WTC11 (cell line): ENCODE measurements at regions not wholly inside any gene's neighbourhood (a gene's known extent, or its start where the extent isn't known, plus 50 kb on each side); places are given as distances from the start of the nearest gene placed in this dataset.

Experiments
- ATAC-seq: fragments of 200-7000 bp; cut with Tn5 transposase; 2 replicates; pipeline ENCODE4 v1.10.0; 2021; ENCODE audit warnings: mild to moderate bottlenecking, moderate library complexity
- CTCF ChIA-PET: fragments of 300-600 bp; sonication (Branson Sonifier 250); formaldehyde crosslinking; loops from one replicate; lab custom pipeline; 2021; ENCODE audit warnings: antibody characterized with exemption; lab: Charles Lee
- POLR2A ChIA-PET: fragments of 350-600 bp; sonication (Branson Sonifier 250); formaldehyde crosslinking; loops from one replicate; lab custom pipeline; 2021; ENCODE audit warnings: antibody characterized with exemption; lab: Charles Lee
- DNase-seq: peaks from one replicate; pipeline ENCODE4 v3.0.0; 2021; ENCODE audit warnings: low spot score
- H3K27ac Mint-ChIP-seq: 2 replicates; pipeline ENCODE4 v1.8.0; 2021; ENCODE audit warnings: mixed read lengths
- H3K27me3 Mint-ChIP-seq: 2 replicates; pipeline ENCODE4 v1.8.0; 2021; ENCODE audit warnings: low read depth, mild to moderate bottlenecking, moderate library complexity, mixed read lengths
- H3K36me3 Mint-ChIP-seq: 2 replicates; pipeline ENCODE4 v1.8.0; 2021; ENCODE audit warnings: mixed read lengths
- H3K4me1 Mint-ChIP-seq: 2 replicates; pipeline ENCODE4 v1.8.0; 2022; ENCODE audit warnings: mixed read lengths
- H3K4me3 Mint-ChIP-seq: 2 replicates; pipeline ENCODE4 v1.8.0; 2021; ENCODE audit warnings: mild to moderate bottlenecking, moderate library complexity, mixed read lengths
- H3K9me3 Mint-ChIP-seq: 2 replicates; pipeline ENCODE4 v1.8.0; 2021; ENCODE audit warnings: mixed read lengths
- AR ChIP-seq: fragments of 250-450 bp; sonication (Bioruptor Pico); IDR thresholded peaks from 2 replicates; pipeline ENCODE4 v1.9.0; 2021; ENCODE audit warnings: mild to moderate bottlenecking
- ARID4B ChIP-seq: sonication (generic); formaldehyde crosslinking; IDR thresholded peaks from 2 replicates; pipeline ENCODE4 v1.8.0; 2023; ENCODE audit warnings: missing genetic modification reagents, mild to moderate bottlenecking, borderline replicate concordance
- ATF6 ChIP-seq: sonication (generic); formaldehyde crosslinking; IDR thresholded peaks from 2 replicates; pipeline ENCODE4 v1.8.1; 2023; ENCODE audit warnings: mild to moderate bottlenecking, missing genetic modification reagents
- CREM ChIP-seq: sonication (generic); formaldehyde crosslinking; IDR thresholded peaks from 2 replicates; pipeline ENCODE4 v1.8.1; 2022; ENCODE audit warnings: mild to moderate bottlenecking, missing genetic modification reagents, moderate library complexity
- E2F5 ChIP-seq: sonication (generic); formaldehyde crosslinking; IDR thresholded peaks from 2 replicates; pipeline ENCODE4 v1.8.1; 2022; ENCODE audit warnings: mild to moderate bottlenecking, moderate library complexity, missing genetic modification reagents
- ESRRA ChIP-seq: sonication (generic); formaldehyde crosslinking; IDR thresholded peaks from 2 replicates; pipeline ENCODE4 v1.8.1; 2022; ENCODE audit warnings: mild to moderate bottlenecking, missing genetic modification reagents, borderline replicate concordance
- NFYB ChIP-seq: sonication (generic); formaldehyde crosslinking; conservative IDR thresholded peaks from 2 replicates; pipeline ENCODE4 v1.8.0; 2022; ENCODE audit warnings: low read depth, missing genetic modification reagents
- STAT6 ChIP-seq: sonication (generic); formaldehyde crosslinking; conservative IDR thresholded peaks from 2 replicates; pipeline ENCODE4 v1.8.1; 2023; ENCODE audit warnings: mild to moderate bottlenecking, low read depth, missing genetic modification reagents, moderate library complexity
- TCF7 ChIP-seq: sonication (generic); formaldehyde crosslinking; IDR thresholded peaks from 2 replicates; pipeline ENCODE4 v1.8.0; 2022; ENCODE audit warnings: mild to moderate bottlenecking, low read depth, missing genetic modification reagents, moderate library complexity
- USF1 ChIP-seq: sonication (generic); formaldehyde crosslinking; IDR thresholded peaks from 2 replicates; pipeline ENCODE4 v1.8.0; 2022; ENCODE audit warnings: mild to moderate bottlenecking, missing genetic modification reagents
- ZBTB43 ChIP-seq: sonication (generic); formaldehyde crosslinking; IDR thresholded peaks from 2 replicates; pipeline ENCODE4 v1.8.1; 2023; ENCODE audit warnings: mild to moderate bottlenecking, missing genetic modification reagents
- ZNF416 ChIP-seq: fragments of 250-450 bp; sonication (Bioruptor Pico); IDR thresholded peaks from 2 replicates; pipeline ENCODE4 v1.9.0; 2021; ENCODE audit warnings: mild to moderate bottlenecking, inconsistent platforms

- TF ChIP-seq ARID4B (CRISPR knock-in tag), result no peak
- no peak for TF ChIP-seq TCF7 (CRISPR knock-in tag)
- no peak for TF ChIP-seq ZBTB43 (CRISPR knock-in tag)
- no peak for TF ChIP-seq E2F5
- no peak for TF ChIP-seq ESRRA
- no peak for TF ChIP-seq USF1 (CRISPR knock-in tag)
- TF ChIP-seq CREM (CRISPR knock-in tag), result no peak
- no peak for TF ChIP-seq ZNF416 (CRISPR knock-in tag)
- no peak for TF ChIP-seq NFYB (CRISPR knock-in tag)
Measured at GRCh38 chr3:193940526-193940925, 195.4 kb upstream of the HES1 start (continued).

GRCh38 chr3:193941486-193941885 is 194.5 kb upstream of the HES1 start:
- peaks cover 74% of the 10 kb centered on the region for H3K4me1 Mint-ChIP-seq
- H3K4me3 Mint-ChIP-seq, result no peak overlapping the region

More at GRCh38 chr3:193941486-193941885, 194.5 kb upstream of the HES1 start:
- TF ChIP-seq ATF6 (CRISPR knock-in tag), result no peak
- no peak for TF ChIP-seq AR
- TF ChIP-seq STAT6, result no peak
- Mint-ChIP-seq H3K9me3 (no peaks in the 10 kb centered on the region), H3K36me3 (no peaks in the 10 kb centered on the region), H3K27me3 (peaks cover 23% of the 10 kb centered on the region), H3K27ac (no peak overlapping the region)
- CTCF ChIA-PET, result no interaction called here
- no peak for ATAC-seq
- DNase-seq, result no peak
- POLR2A ChIA-PET, result no interaction called here
